ENCODE measurements at regions not wholly inside any gene's neighbourhood (a gene's known extent, or its start where the extent isn't known, plus 50 kb on each side); places are given as distances from the start of the nearest gene placed in this dataset.

- no peak overlapping the region for H3K4me3 Mint-ChIP-seq
- Histone ChIP-seq H3K4me3 (ENCODE audit: control extremely low read depth in 1 of 5, extremely low read depth in 1 of 5, insufficient read depth in 1 of 5, low read depth in 2 of 5, low read length in 4 of 5) (no peak overlapping the region), H3K27me3 (replicated peaks in 1 of 4; ENCODE audit: control extremely low read depth in 1 of 4, control insufficient read depth in 3 of 4, insufficient read depth in 4 of 4, low read length in 3 of 4) (no peaks in the 10 kb centered on the region), H3K36me3 (replicated peaks in 1 of 2; ENCODE audit: control extremely low read depth in 1 of 2, control insufficient read depth in 1 of 2, extremely low read depth in 1 of 2, insufficient read depth in 2 of 2, low read length in 1 of 2) (no peaks in the 10 kb centered on the region), H3K4me1 (ENCODE audit: control insufficient read depth in 2 of 2, insufficient read depth in 2 of 2, low read length in 2 of 2) (no peaks in the 10 kb centered on the region), H4K20me1 (ENCODE audit: control insufficient read depth, insufficient read depth, low read length, poor library complexity, severe bottlenecking) (no peaks in the 10 kb centered on the region), H3K27ac (ENCODE audit: low read length in 2 of 2) (no peak overlapping the region), H2AFZ (ENCODE audit: insufficient read depth, low read depth, low read length, poor library complexity, severe bottlenecking) (no peak overlapping the region), H3K4me2 (replicated peaks; ENCODE audit: low read depth, low read length, poor library complexity, severe bottlenecking) (no peak overlapping the region), H3K9me3 (ENCODE audit: control extremely low read depth in 1 of 3, control insufficient read depth in 2 of 3, insufficient read depth in 1 of 3, low read length in 2 of 3) (no peaks in the 10 kb centered on the region), H3K9ac (ENCODE audit: low read length) (no peak overlapping the region), H3K79me2 (ENCODE audit: control insufficient read depth, insufficient read depth, low read length) (no peaks in the 10 kb centered on the region)
- 100% methylated on average over 2 of the region's 3 CpGs for WGBS (ENCODE audit: insufficient coverage)
- H3K27me3 Mint-ChIP-seq = peaks cover 7% of the 10 kb centered on the region
- no peak overlapping the region for H3K27ac Mint-ChIP-seq
- H3K4me1 Mint-ChIP-seq = no peaks in the 10 kb centered on the region
- ATAC-seq (ENCODE audit: low read depth) (no peak), DNase-seq (no peak)
- ChIA-PET POLR2A (no interaction called here), CTCF (no interaction called here)
- no peaks in the 10 kb centered on the region for H3K9me3 Mint-ChIP-seq (ENCODE audit: insufficient read depth)
- TF ChIP-seq CTCF (IDR thresholded peaks at IDR 0.05) = no peak
- TF ChIP-seq EZH2 (IDR thresholded peaks at IDR 0.05; ENCODE audit: borderline replicate concordance, insufficient read depth, low read depth, low read length, poor library complexity, severe bottlenecking) = no peak
- intact Hi-C loops (cut with micrococcal nuclease) = no loop called here
Observed at GRCh38 chr2:147521936-147522335, 322.9 kb upstream of the ACVR2A start.

GRCh38 chr2:147520817-147521216 is 324.0 kb upstream of the ACVR2A start:
- no peaks in the 10 kb centered on the region for H3K9me3 Mint-ChIP-seq (ENCODE audit: insufficient read depth)
- Histone ChIP-seq H3K4me3 (ENCODE audit: control extremely low read depth in 1 of 5, extremely low read depth in 1 of 5, insufficient read depth in 1 of 5, low read depth in 2 of 5, low read length in 4 of 5) (no peak overlapping the region), H3K9ac (ENCODE audit: low read length) (no peak overlapping the region), H3K4me1 (ENCODE audit: control insufficient read depth in 2 of 2, insufficient read depth in 2 of 2, low read length in 2 of 2) (no peaks in the 10 kb centered on the region), H2AFZ (ENCODE audit: insufficient read depth, low read depth, low read length, poor library complexity, severe bottlenecking) (no peak overlapping the region), H3K9me3 (ENCODE audit: control extremely low read depth in 1 of 3, control insufficient read depth in 2 of 3, insufficient read depth in 1 of 3, low read length in 2 of 3) (no peaks in the 10 kb centered on the region), H3K79me2 (ENCODE audit: control insufficient read depth, insufficient read depth, low read length) (no peaks in the 10 kb centered on the region), H3K27me3 (replicated peaks in 1 of 4; ENCODE audit: control extremely low read depth in 1 of 4, control insufficient read depth in 3 of 4, insufficient read depth in 4 of 4, low read length in 3 of 4) (no peaks in the 10 kb centered on the region), H4K20me1 (ENCODE audit: control insufficient read depth, insufficient read depth, low read length, poor library complexity, severe bottlenecking) (no peaks in the 10 kb centered on the region), H3K36me3 (replicated peaks in 1 of 2; ENCODE audit: control extremely low read depth in 1 of 2, control insufficient read depth in 1 of 2, extremely low read depth in 1 of 2, insufficient read depth in 2 of 2, low read length in 1 of 2) (no peaks in the 10 kb centered on the region), H3K27ac (ENCODE audit: low read length in 2 of 2) (no peak overlapping the region), H3K4me2 (replicated peaks; ENCODE audit: low read depth, low read length, poor library complexity, severe bottlenecking) (no peak overlapping the region)
- no peaks in the 10 kb centered on the region for H3K4me1 Mint-ChIP-seq
- 95% methylated on average over 2 of the region's 3 CpGs for WGBS (ENCODE audit: insufficient coverage)
- no peak for ATAC-seq (ENCODE audit: low read depth)
- no peak for TF ChIP-seq CTCF (IDR thresholded peaks at IDR 0.05)
- no peak for TF ChIP-seq EZH2 (IDR thresholded peaks at IDR 0.05; ENCODE audit: borderline replicate concordance, insufficient read depth, low read depth, low read length, poor library complexity, severe bottlenecking)
- no peak overlapping the region for H3K27ac Mint-ChIP-seq
- no peak for DNase-seq
- intact Hi-C loops (cut with micrococcal nuclease) = no loop called here
- H3K4me3 Mint-ChIP-seq = no peak overlapping the region
- H3K27me3 Mint-ChIP-seq = peaks cover 7% of the 10 kb centered on the region
- POLR2A ChIA-PET = no interaction called here
- CTCF ChIA-PET = no interaction called here
